ENCODE measurements at regions not wholly inside any gene's neighbourhood (a gene's known extent, or its start where the extent isn't known, plus 50 kb on each side); places are given as distances from the start of the nearest gene placed in this dataset.
A peak's percentile ranks its signal among the peaks of the same experiment; 100 is the strongest.

GRCh38 chr1:72601035-72601674 lies 318.8 kb upstream of the NEGR1 start:
- no peak for DNase-seq

- DNase-seq, result no peak
Observed at GRCh38 chr1:72586023-72586685, 303.8 kb upstream of the NEGR1 start.

GRCh38 chr1:72579629-72580028 lies 297.3 kb upstream of the NEGR1 start:
- DNase-seq, result no peak

- DNase-seq, result no peak
Observed at GRCh38 chr1:72570815-72571214, 288.5 kb upstream of the NEGR1 start.

- peak; percentile 33 for DNase-seq
Observed at GRCh38 chr1:72568113-72568512, 285.8 kb upstream of the NEGR1 start.

- peak; percentile 44 for DNase-seq
Observed at GRCh38 chr1:72567521-72567920, 285.2 kb upstream of the NEGR1 start.

- no peak for DNase-seq
Observed at GRCh38 chr1:72564749-72565148, 282.4 kb upstream of the NEGR1 start.

GRCh38 chr1:72557446-72558049 lies 275.2 kb upstream of the NEGR1 start:
- DNase-seq, result no peak

- no peak for DNase-seq
Observed at GRCh38 chr1:72547412-72547811, 265.1 kb upstream of the NEGR1 start.

- no peak for DNase-seq
Observed at GRCh38 chr1:72540674-72541073, 258.3 kb upstream of the NEGR1 start.

- no peak for DNase-seq
Observed at GRCh38 chr1:72535470-72535869, 253.1 kb upstream of the NEGR1 start.

- no peak for DNase-seq
Observed at GRCh38 chr1:72530646-72531045, 248.3 kb upstream of the NEGR1 start.

- DNase-seq, result no peak
Observed at GRCh38 chr1:72526926-72527325, 244.6 kb upstream of the NEGR1 start.

GRCh38 chr1:72524021-72524420 lies 241.7 kb upstream of the NEGR1 start:
- DNase-seq, result no peak

GRCh38 chr1:72521659-72522058 lies 239.3 kb upstream of the NEGR1 start:
- no peak for DNase-seq

- no peak for DNase-seq
Observed at GRCh38 chr1:72516826-72517225, 234.5 kb upstream of the NEGR1 start.

- DNase-seq, result no peak
Observed at GRCh38 chr1:72516264-72516663, 233.9 kb upstream of the NEGR1 start.

GRCh38 chr1:72498371-72498770 lies 216.0 kb upstream of the NEGR1 start:
- no peak for DNase-seq

- DNase-seq, result no peak
Observed at GRCh38 chr1:72489801-72490200, 207.5 kb upstream of the NEGR1 start.

GRCh38 chr1:72485801-72486200 lies 203.5 kb upstream of the NEGR1 start:
- no peak for DNase-seq

- DNase-seq, result no peak
Observed at GRCh38 chr1:72483846-72484357, 201.6 kb upstream of the NEGR1 start.

- no peak for DNase-seq
Observed at GRCh38 chr1:72482736-72483413, 200.5 kb upstream of the NEGR1 start.

- no peak for DNase-seq
Observed at GRCh38 chr1:72481420-72481970, 199.2 kb upstream of the NEGR1 start.
